NCI-H82 treated with DMSO at 0.1 percent for 48 hours (cell line): ENCODE measurements at regions not wholly inside any gene's neighbourhood (a gene's known extent, or its start where the extent isn't known, plus 50 kb on each side); places are given as distances from the start of the nearest gene placed in this dataset.
"Not testable (repeated sequence)": the region's sequence is repeated elsewhere in the genome, so short reads cannot be mapped to it uniquely, and the experiment has no call there.

Experiments used
- DNase-seq: peaks from one replicate; lab custom pipeline; 2025; ENCODE audit not compliant: unreplicated experiment; lab: John Stamatoyannopoulos, UW

GRCh38 chr10:55169493-55169892, 368.5 kb upstream of the PCDH15 start:
- no peak for DNase-seq

GRCh38 chr10:55168343-55168742, 367.3 kb upstream of the PCDH15 start:
- no peak for DNase-seq

GRCh38 chr10:55163388-55163979, 362.5 kb upstream of the PCDH15 start:
- no peak for DNase-seq

DNA sequence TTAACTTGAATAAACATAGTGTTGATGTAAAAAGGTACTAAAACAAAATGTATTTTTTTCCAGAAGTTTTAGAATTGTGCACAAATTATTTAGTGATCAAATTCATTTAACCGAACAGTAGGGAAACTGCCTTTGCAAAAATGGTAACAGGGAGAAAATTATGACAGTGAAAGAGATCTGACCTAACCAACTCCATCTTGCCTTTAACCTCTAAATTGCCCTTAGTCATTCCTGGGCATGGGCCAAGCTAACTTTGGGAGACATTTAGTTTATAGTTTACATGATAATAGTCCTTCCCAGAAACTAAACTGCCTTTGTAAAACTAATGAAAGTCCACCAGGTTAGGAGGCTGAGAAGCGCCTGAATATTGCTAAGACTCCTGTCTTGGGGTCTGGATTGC, 361.3 kb upstream of the PCDH15 start:
- DNase-seq = not testable (repeated sequence)

DNA sequence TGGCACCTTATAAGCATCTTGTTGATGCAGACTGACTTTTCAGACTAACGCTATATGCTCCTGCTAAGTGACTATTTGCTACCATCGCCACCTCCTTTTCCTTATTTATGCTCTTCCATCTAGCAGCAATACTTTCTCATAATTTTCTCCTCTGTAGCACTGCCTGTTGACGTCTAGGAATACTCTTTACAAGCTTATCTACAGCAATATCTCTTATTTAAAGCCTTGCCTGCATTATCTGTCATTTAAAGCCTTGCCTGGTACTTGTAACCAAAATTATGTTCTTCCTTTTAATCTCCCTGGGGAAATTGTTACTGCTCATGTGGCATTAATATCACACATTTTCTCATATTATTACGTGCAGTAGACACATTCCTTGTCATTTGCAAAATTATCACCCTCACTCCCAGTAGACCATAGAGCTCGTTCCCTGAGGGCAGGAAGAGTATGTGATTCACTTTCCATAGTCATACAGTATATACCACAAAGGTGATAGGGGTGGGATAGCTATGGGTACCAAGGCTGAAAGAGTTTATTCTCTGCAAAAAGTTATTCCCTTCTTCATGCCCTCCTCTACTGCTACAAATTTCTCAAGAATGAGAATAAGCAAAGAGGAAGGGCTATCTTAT, 359.7 kb upstream of the PCDH15 start:
- DNase-seq = no peak

- no peak for DNase-seq
Measured at GRCh38 chr10:55158633-55159032, 357.6 kb upstream of the PCDH15 start.

- no peak for DNase-seq
Measured at GRCh38 chr10:55146032-55146431, 345.0 kb upstream of the PCDH15 start.

DNA sequence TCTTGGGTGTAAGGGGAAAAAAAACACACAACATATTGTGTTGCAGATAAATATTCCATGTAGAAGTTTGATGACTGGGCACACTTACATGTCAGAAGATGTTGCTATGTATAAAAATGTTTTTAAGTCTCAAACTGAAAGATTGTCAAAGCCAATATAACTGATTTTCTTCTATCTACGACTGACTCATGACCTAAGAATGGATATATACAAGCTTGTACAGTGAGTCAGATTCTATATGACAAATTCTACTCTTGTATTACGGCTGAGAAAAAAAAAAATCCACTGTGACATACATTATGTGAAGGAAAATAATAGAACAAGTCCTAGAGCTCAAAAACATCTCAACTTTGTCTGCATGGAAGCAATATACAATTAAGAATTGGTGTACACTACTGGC, 343.0 kb upstream of the PCDH15 start:
- no peak for DNase-seq

GRCh38 chr10:55141892-55142291, 340.9 kb upstream of the PCDH15 start:
- DNase-seq = no peak

GRCh38 chr10:55137063-55137462, 336.0 kb upstream of the PCDH15 start:
- no peak for DNase-seq

GRCh38 chr10:55104738-55105137, 303.7 kb upstream of the PCDH15 start:
- no peak for DNase-seq

DNA sequence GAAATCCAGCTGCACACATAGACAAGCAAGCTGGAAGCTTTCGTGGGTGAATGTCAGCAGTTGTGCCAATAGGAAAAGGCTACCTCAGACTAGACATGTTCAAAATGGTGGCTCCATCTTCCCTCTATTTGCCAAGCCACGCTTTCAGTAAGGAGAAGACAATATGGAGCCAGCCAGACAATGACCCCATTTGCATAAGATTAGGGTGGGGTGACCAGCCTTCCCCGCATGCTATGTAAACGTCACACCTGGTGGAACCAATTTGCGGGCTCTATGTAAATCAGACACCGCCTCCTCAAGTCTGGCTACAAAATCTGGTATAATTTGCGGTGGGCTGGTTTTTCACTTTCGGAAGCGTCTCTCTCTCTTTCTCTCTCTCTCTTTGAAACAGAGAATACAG, 297.4 kb upstream of the PCDH15 start:
- DNase-seq = no peak

- DNase-seq = no peak
Measured at GRCh38 chr10:55091691-55092328, 290.8 kb upstream of the PCDH15 start.

GRCh38 chr10:55078121-55078520, 277.1 kb upstream of the PCDH15 start:
- DNase-seq = no peak

- DNase-seq = no peak
Measured at GRCh38 chr10:55065185-55065584, 264.2 kb upstream of the PCDH15 start.

GRCh38 chr10:55063811-55064210, 262.8 kb upstream of the PCDH15 start:
- DNase-seq = no peak

DNA sequence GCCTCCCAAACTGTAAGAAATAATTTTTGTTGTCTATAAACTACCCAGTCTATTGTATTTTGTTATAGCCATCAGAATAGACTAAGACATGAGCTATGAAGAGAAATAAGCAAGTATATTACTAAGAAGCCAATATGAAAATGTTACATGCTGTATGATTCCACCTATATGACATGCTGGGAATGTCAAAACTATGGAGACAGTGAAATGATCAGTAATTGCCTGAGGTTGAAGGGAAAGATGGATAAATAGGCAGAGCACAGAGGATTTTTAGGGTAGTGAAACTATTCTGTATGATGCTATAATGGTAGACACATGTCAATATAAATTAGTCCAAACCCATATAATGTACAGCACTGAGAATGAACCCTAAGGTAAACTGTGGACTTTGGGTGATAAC, 261.3 kb upstream of the PCDH15 start:
- DNase-seq = no peak

DNA sequence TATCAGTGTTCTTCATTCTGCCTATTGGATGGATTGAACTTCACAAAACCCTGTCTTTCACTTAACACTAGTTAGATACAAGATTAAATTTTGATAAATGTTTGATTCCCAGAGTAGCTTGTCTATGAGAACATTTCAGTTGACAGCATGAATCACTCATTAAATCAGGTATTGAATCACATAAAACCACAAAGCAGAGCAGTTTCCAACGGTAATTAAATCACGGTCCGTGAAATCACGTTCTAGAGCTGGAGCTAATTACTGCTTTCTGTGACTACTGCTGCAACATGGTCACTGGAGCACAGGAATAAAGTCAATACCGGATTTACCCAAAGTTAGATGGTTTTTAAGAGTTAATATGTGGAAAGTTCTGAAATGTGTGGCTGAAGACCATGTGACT, 257.8 kb upstream of the PCDH15 start:
- DNase-seq = no peak

DNA sequence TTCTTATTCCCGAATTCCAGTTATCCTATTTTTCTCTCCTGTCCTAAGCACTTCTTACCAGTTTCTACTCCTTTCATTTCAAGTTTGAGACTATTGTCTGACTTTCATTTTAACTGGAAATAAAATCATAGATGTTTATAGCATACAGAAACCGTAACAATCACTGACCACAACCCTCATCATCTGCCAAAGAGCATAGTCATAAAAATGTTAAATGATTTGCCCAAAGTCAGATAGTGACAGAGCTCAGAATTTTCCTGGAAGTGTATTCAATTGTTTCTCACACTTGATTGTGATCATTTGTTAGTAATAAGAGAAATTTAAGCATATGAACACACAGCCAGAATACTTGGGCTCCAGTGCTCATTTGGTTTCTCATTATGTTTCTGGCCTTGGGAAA, 250.5 kb upstream of the PCDH15 start:
- no peak for DNase-seq

- DNase-seq = no peak
Measured at GRCh38 chr10:55048830-55049498, 247.9 kb upstream of the PCDH15 start.

DNA sequence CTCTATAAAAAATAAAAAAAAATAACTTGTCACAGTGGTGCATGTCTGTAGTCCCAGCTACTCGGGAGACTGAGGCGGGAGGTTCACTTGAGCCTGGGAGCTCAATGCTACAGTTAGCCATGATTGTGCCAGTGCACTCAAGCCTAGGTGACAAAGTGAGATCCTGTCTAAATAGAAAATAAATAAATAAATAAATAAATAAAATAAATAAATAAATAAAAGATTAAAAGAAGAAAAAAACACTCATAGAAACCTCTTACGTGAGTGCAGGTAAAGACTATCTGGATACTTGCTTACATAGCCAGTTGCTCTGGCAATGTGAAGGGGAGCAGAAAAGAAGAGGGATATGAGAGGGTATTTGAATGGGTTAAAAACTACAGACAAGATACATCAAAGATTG, 242.5 kb upstream of the PCDH15 start:
- DNase-seq = no peak

DNA sequence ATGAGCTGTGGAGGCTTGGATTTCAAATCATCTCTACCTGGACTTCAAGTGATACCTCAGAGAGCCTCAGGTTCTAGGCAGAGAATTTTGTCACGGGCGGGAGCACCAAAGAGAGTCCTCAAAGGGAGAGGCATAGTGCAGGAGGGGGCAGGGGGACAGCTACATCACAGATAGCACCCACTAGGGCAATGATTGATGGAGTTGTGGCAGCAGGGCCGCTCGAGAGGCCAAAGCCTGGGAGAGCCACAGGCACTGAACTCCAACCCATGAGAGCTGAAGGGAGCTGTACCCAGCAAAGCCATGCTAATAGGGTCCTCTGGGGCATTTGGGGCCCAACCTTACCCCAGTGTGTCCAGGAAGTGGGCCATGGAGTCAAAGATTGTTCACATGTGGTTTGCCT, 232.0 kb upstream of the PCDH15 start:
- no peak for DNase-seq
